ENCODE measurements at regions not wholly inside any gene's neighbourhood (a gene's known extent, or its start where the extent isn't known, plus 50 kb on each side); places are given as distances from the start of the nearest gene placed in this dataset.
A peak's percentile ranks its signal among the peaks of the same experiment; 100 is the strongest.

DNA sequence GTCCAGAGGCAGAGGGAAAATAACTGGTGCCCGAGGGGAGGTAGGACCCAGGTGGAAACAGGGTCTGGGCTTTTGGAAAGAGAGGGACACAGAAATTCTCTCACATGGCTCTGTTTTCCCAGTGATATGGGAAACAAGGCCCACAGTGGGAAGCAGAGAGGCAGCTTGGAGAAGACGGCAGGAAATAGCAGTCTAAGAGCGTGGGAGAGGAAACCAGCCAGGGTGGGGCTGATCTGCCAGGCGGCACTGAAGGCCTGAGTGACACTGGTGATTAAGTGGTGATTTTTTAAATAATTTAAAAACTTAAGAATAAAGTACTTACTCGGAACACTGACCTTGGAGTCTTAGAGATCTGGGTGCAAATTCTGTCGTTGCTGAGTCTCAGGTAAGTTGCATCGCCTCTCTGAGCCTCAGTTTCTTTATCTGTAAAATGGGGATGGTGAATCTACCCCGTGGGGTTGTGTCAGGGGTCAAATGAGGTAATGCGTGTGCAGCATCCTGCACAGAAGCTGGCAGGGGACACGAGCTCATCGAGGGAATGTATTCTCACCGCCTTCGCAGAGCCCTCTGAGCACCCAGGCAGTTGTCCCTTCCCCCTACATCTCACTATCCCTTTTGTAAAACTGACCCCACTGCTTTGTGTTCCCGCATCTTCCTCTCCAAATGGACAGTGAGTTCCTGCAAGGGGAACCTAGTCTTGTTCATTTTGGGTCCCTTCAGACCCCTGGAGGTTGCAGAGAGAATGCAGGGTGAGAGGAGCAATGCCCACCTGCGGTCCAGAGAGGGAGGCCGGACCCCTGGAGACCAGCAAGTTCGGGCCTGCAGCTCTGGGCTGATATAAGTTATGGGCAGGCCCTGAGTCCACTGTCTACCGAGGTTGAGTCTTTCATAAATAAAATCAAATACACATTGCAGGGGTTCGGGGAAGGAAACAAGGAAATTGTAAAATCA, 228.6 kb upstream of the PMEPA1 start:
- intact Hi-C loops (cut with DNase I; ENCODE audit: low total_unique reads), result no loop called here
- Histone ChIP-seq H3K4me3 (no peak overlapping the region), H3K27ac (no peak overlapping the region)

DNA sequence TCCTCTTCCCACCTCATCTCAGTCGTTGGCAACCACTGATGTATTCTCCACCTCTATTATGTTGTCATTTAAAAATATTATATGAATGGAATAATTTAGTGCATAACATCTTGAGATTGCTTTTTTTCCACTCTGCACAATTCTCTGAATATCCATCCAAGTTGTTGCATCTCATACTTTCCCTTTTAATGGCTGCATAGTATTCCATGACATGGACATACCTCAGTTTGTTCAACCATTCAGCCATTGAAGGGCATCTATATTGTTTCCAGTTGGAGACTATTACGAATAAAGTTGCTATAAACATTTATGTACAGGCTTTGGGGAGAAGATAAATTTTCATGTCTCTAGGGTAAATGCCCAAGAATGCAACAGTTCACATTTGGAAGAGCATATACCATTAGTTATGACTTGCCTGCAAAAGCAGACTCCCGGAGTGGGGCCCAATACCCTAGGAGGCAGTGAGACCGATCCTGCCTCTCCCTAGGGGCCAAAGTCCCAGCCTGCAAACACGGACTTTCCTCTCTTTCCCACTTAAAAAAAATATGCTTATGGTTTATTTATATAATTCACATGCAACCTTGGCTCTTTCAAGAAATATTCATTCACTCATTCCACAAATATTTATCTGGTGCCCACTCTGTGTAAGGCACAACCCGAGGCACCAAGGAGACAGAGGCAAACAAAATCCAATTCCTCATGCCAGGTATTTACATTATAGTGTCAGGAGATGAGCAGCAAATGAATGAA, 227.0 kb upstream of the PMEPA1 start:
- H3K27ac ChIP-seq, result no peak overlapping the region

More for the DNA sequence above, 228.6 kb upstream of the PMEPA1 start:
- TF ChIP-seq, protein P1, sequence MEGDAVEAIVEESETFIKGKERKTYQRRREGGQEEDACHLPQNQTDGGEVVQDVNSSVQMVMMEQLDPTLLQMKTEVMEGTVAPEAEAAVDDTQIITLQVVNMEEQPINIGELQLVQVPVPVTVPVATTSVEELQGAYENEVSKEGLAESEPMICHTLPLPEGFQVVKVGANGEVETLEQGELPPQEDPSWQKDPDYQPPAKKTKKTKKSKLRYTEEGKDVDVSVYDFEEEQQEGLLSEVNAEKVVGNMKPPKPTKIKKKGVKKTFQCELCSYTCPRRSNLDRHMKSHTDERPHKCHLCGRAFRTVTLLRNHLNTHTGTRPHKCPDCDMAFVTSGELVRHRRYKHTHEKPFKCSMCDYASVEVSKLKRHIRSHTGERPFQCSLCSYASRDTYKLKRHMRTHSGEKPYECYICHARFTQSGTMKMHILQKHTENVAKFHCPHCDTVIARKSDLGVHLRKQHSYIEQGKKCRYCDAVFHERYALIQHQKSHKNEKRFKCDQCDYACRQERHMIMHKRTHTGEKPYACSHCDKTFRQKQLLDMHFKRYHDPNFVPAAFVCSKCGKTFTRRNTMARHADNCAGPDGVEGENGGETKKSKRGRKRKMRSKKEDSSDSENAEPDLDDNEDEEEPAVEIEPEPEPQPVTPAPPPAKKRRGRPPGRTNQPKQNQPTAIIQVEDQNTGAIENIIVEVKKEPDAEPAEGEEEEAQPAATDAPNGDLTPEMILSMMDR (IDR thresholded peaks at IDR 0.05), result no peak
- TF ChIP-seq POLR2A (IDR thresholded peaks at IDR 0.05) (no peak), POLR2AphosphoS5 (IDR thresholded peaks at IDR 0.05) (no peak)
- Histone ChIP-seq H3K27me3 (peaks cover 0 to 1% of the 10 kb centered on the region in 2 donors), H3K36me3 (no peaks in the 10 kb centered on the region), H3K9me3 (no peaks in the 10 kb centered on the region), H3K4me1 (no peaks in the 10 kb centered on the region)
- no peak for DNase-seq (ENCODE audit: low spot score in 2 of 2)

DNA sequence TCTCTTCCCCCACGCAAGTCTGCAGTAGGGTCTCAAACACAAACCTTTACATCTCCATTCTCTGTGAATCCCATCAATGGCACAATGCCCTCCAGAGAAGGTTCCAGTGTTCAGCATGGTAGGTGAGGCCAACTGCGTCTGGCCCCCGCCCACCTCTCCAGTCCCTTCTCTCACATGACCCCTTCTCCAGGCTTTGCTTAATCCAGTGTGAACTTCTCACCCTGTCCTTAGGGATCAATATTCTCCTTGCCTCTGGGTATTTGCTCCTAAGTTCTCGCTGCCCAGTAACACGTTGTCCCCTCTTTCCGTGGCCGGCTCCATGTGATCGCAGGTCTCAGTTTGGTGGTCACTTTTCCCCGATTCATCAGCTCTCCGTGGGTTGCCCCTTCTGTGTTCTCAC, 225.1 kb upstream of the PMEPA1 start:
- peak in 1 of 2 donors; percentile 3 for DNase-seq (ENCODE audit: low spot score in 2 of 2)
- H3K4me1 ChIP-seq, result no peaks in the 10 kb centered on the region
- TF ChIP-seq POLR2A (IDR thresholded peaks at IDR 0.05), result no peak
- TF ChIP-seq, protein P1 (IDR thresholded peaks at IDR 0.05), result no peak
- TF ChIP-seq POLR2AphosphoS5 (IDR thresholded peaks at IDR 0.05), result no peak
- intact Hi-C loops (cut with DNase I; ENCODE audit: low total_unique reads), result loop anchor here (5.0 kb wide), 1 partner anchor 197 kb away; no protein-coding TSS in a partner anchor
- no peaks in the 10 kb centered on the region for H3K36me3 ChIP-seq
- H3K27ac ChIP-seq, result no peak overlapping the region
- no peaks in the 10 kb centered on the region for H3K27me3 ChIP-seq
- no peak overlapping the region for H3K4me3 ChIP-seq
- H3K9me3 ChIP-seq, result no peaks in the 10 kb centered on the region

More for the DNA sequence above, 227.0 kb upstream of the PMEPA1 start:
- Histone ChIP-seq H3K9me3 (no peaks in the 10 kb centered on the region), H3K36me3 (no peaks in the 10 kb centered on the region), H3K4me3 (no peak overlapping the region), H3K27me3 (no peaks in the 10 kb centered on the region), H3K4me1 (no peaks in the 10 kb centered on the region)
- intact Hi-C loops (cut with DNase I; ENCODE audit: low total_unique reads), result no loop called here
- no peak for DNase-seq (ENCODE audit: low spot score in 2 of 2)
- TF ChIP-seq POLR2AphosphoS5 (IDR thresholded peaks at IDR 0.05) (no peak), POLR2A (IDR thresholded peaks at IDR 0.05) (no peak)
- TF ChIP-seq, protein P1 (IDR thresholded peaks at IDR 0.05), result no peak

DNA sequence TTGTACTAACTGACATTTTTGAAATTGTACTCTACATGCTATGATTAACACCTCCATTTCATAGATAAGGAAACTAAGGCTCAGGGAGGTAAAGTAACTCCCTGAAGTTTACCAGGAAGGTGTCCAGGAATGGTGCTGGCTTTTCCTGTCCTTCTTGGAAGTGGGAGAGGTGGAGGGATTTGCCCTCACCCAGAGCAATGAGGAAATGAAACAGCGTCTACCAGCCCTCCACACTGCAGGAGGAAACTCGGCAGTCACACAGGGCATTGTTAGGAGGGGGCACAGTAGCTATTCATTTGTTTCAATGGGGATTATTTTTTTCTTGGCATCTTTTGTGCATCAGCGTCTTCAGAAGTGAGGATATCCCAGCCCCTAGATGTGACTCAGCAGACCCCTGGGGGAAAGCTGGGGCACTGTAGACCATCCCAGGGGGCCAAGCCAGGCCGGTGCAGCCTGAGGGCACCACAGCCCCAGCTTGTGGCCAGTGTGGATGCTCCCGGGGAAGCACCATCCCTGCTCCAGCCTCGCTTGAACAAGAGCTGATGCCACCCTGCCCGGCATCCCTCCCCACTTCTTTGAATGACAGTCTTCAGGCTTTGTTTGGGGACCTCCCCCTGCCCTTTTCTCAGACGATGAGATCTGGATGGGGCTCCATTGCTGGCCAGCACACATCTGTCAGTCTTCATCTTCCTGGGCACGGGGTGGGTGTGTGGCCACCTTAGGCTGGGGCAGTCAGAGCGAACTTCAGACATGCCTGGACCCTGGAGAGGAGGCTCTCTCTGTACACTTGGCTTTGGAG, 224.4 kb upstream of the PMEPA1 start:
- TF ChIP-seq POLR2AphosphoS5 (IDR thresholded peaks at IDR 0.05) (no peak), POLR2A (IDR thresholded peaks at IDR 0.05) (no peak)
- TF ChIP-seq, protein P1 (IDR thresholded peaks at IDR 0.05), result no peak
- H3K27ac ChIP-seq, result no peak overlapping the region
- H3K9me3 ChIP-seq, result no peaks in the 10 kb centered on the region
- DNase-seq (ENCODE audit: low spot score in 2 of 2), result no peak
- intact Hi-C loops (cut with DNase I; ENCODE audit: low total_unique reads), result loop anchor here (5.0 kb wide), 1 partner anchor 198 kb away; no protein-coding TSS in a partner anchor
- no peak overlapping the region for H3K4me3 ChIP-seq
- H3K4me1 ChIP-seq, result no peaks in the 10 kb centered on the region
- H3K36me3 ChIP-seq, result no peaks in the 10 kb centered on the region
- no peaks in the 10 kb centered on the region for H3K27me3 ChIP-seq

Measured in breast epithelium (tissue), 4 donors.